ENCODE measurements at regions not wholly inside any gene's neighbourhood (a gene's known extent, or its start where the extent isn't known, plus 50 kb on each side); places are given as distances from the start of the nearest gene placed in this dataset.

DNA sequence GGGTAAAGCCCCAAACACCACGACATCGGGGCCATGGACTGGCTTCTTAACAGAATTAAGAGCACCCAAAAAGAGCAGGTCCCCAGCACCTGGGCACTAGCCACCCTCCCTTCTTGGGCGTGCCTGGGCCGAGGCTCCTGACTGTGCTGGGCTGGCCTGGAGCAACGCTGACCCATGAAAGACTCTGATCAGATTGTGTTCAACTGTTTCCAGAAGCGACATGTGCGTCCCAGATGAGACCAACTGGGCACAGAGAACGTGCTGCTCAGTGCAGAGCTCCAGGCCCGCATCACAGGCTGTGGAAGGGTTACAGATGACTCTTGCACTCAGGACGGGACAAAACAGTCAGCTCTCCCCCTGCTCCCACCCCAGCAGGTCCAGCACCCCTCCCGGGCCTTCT, 100.7 kb downstream of the KCNJ12 start:
- CTCF ChIA-PET (ENCODE audit: low intra/inter-chr PET ratio, low total read pairs) = no interaction called here
- FAIRE-seq (no peak), ATAC-seq (no peak), DNase-seq (ENCODE audit: low spot score) (no peak)
- TF ChIP-seq CERS6 (CRISPR knock-in tag; IDR thresholded peaks at IDR 0.05) (no peak), THAP11 (CRISPR knock-in tag; IDR thresholded peaks at IDR 0.05) (no peak), THRA (CRISPR knock-in tag; IDR thresholded peaks at IDR 0.05; ENCODE audit: borderline replicate concordance) (no peak), MTA3 (CRISPR knock-in tag; IDR thresholded peaks at IDR 0.05) (no peak), NR2F2 (IDR thresholded peaks at IDR 0.05; ENCODE audit: borderline replicate concordance, low read depth) (no peak), KAT2B (IDR thresholded peaks at IDR 0.05; ENCODE audit: borderline replicate concordance, low read depth, low read length) (no peak), NFE2L1 (CRISPR knock-in tag; IDR thresholded peaks at IDR 0.05; ENCODE audit: borderline replicate concordance) (no peak), MAF1 (CRISPR knock-in tag; IDR thresholded peaks at IDR 0.05; ENCODE audit: borderline replicate concordance) (no peak), SMAD3 (CRISPR knock-in tag; IDR thresholded peaks at IDR 0.05) (no peak), ZNF761 (CRISPR knock-in tag; conservative IDR thresholded peaks at IDR 0.05) (no peak), TFDP1 (CRISPR knock-in tag; IDR thresholded peaks at IDR 0.05; ENCODE audit: borderline replicate concordance) (no peak), ZNF543 (CRISPR knock-in tag; IDR thresholded peaks at IDR 0.05) (no peak), DNMT3B (CRISPR knock-in tag; conservative IDR thresholded peaks at IDR 0.05) (no peak), ZFP41 (CRISPR knock-in tag; IDR thresholded peaks at IDR 0.05; ENCODE audit: borderline replicate concordance) (no peak), SIN3B (IDR thresholded peaks at IDR 0.05; ENCODE audit: low read length) (no peak), NFIB (CRISPR knock-in tag; IDR thresholded peaks at IDR 0.05; ENCODE audit: borderline replicate concordance) (no peak), SUZ12 (IDR thresholded peaks at IDR 0.05; ENCODE audit: low read depth, low read length) (no peak), ZNF670 (CRISPR knock-in tag; IDR thresholded peaks at IDR 0.05; ENCODE audit: borderline replicate concordance) (no peak)
- TF ChIP-seq, protein P1, sequence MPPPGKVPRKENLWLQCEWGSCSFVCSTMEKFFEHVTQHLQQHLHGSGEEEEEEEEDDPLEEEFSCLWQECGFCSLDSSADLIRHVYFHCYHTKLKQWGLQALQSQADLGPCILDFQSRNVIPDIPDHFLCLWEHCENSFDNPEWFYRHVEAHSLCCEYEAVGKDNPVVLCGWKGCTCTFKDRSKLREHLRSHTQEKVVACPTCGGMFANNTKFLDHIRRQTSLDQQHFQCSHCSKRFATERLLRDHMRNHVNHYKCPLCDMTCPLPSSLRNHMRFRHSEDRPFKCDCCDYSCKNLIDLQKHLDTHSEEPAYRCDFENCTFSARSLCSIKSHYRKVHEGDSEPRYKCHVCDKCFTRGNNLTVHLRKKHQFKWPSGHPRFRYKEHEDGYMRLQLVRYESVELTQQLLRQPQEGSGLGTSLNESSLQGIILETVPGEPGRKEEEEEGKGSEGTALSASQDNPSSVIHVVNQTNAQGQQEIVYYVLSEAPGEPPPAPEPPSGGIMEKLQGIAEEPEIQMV (CRISPR knock-in tag; IDR thresholded peaks at IDR 0.05; ENCODE audit: low read depth) = no peak
- POLR2A ChIA-PET = no interaction called here
- H3K4me1 ChIP-seq (ENCODE audit: insufficient read depth, low read length) = no peaks in the 10 kb centered on the region
- no peaks in the 10 kb centered on the region for H3K36me3 ChIP-seq (replicated peaks in 1 of 2; ENCODE audit: control insufficient read depth in 1 of 2, insufficient read depth in 2 of 2, low read length in 2 of 2)
- intact Hi-C loops (cut with micrococcal nuclease; ENCODE audit: unreplicated experiment) = no loop called here
- no peak overlapping the region for H3K27ac ChIP-seq (ENCODE audit: extremely low read length, insufficient read depth, low read length)
- no TSS peak for BruUV-seq (replicated peaks)
- peaks cover 16% of the 10 kb centered on the region for H3K9me3 ChIP-seq (ENCODE audit: low read length)
- no peaks in the 10 kb centered on the region for H4K20me1 ChIP-seq (ENCODE audit: insufficient read depth, low read length)
- peaks cover 9 to 40% of the 10 kb centered on the region in 2 experiments for H3K27me3 ChIP-seq (ENCODE audit: control insufficient read depth in 1 of 2, insufficient read depth in 2 of 2, low read length in 2 of 2)
- H3K4me3 ChIP-seq (replicated peaks in 1 of 3; ENCODE audit: insufficient read depth in 1 of 3, low read depth in 2 of 3, low read length in 3 of 3) = no peak overlapping the region
- H3K79me2 ChIP-seq (ENCODE audit: insufficient read depth, low read length) = no peaks in the 10 kb centered on the region
- in situ Hi-C loops (cut with HindIII; ENCODE audit: extremely low pct_ligation_motif_present, low pct_unique_long_range_greater_than_20kb) = no loop called here
- no peak overlapping the region for H3K4me2 ChIP-seq (ENCODE audit: low read depth, low read length)
- no peak overlapping the region for H2AFZ ChIP-seq (ENCODE audit: low read length)
- WGBS (ENCODE audit: low lambda C conversion rate) = 7% methylated on average over 7 of the region's 11 CpGs
- H3K9ac ChIP-seq (ENCODE audit: insufficient read depth, low read depth, low read length) = no peak overlapping the region

Data from HepG2 (cell line).